GM19238 (cell line): ENCODE measurements at regions not wholly inside any gene's neighbourhood (a gene's known extent, or its start where the extent isn't known, plus 50 kb on each side); places are given as distances from the start of the nearest gene placed in this dataset.
"Not testable (repeated sequence)": the region's sequence is repeated elsewhere in the genome, so short reads cannot be mapped to it uniquely, and the experiment has no call there.

ENCODE experiments used
- DNase-seq: peaks from one replicate; pipeline ENCODE4 v3.0.0; 2011; ENCODE audit warnings: low spot score; ENCODE audit not compliant: insufficient read length

DNA sequence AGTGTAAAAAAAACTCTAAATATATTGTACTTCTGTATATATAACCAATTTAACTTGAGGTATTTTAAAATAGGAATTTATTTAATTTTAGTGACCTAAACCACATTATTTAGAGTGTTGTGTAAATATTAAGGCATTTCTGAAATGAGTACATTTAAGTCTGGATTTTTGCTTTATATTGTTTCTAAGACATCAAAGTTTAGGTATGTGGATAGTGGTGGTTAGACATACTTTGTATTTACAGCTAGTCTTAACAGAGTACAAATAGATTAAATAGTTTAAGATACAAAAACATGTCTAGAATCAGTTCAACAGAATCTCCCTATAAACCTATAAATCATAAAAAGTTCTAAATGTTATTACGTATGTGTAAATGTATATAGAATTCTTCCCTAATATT lies 588.5 kb downstream of the TRIML1 start:
- no peak for DNase-seq

DNA sequence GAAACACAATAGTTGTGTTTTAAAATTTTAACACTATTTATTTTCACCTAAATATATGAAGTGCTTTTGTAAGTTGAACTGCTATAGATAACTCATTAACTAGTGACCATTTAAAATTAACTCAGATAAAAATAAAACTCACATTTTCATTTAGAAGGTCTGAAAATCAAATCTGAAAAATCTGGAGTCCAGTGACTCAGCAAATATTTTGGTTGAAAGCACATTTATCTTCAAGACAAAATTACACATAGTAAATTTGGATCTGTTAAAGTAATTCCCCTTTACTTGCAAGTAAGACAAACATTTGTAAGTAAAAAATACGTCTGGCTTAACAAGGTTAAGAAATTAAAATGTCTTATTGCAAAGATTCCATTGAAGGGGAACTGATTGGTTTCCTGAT lies 589.1 kb downstream of the TRIML1 start:
- DNase-seq: no peak

DNA sequence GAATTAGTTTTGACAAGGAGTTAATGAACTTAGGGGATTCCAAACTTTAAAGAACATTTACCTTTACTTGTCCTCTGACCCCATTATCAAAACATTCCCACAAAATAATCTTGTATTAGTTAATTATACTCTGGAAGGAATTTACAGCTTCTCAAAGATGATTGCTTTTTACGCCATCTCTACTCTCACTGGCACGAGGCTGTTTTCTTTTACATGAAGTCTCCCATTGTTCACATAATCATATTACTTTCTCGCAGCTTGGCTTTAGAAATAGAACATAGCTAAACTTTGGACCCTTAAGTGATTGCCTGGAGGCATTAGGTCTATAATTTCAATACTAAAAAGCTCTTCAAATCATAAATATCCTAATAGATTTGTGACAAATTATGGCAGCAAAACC lies 592.9 kb downstream of the TRIML1 start:
- DNase-seq: no peak

DNA sequence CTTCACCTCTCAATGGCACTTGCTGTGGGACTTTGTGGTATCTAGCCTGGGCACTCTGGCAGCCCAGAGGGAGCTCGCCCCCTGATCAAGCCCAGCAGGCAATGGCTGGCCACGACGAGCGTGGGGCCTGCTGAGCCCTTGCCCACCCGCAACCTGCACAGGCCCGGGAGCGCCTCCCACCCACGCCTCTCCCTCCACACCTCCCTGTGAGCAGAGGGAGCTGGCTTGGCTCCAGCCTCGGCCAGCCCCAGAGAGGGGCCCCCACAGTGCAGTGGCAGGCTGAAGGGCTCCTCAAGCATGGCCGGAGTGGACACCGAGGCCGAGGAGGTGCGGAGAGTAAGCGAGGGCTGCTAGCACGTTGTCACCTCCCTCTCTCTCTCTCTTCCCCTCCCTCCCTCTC lies 595.8 kb downstream of the TRIML1 start:
- no peak for DNase-seq

DNA sequence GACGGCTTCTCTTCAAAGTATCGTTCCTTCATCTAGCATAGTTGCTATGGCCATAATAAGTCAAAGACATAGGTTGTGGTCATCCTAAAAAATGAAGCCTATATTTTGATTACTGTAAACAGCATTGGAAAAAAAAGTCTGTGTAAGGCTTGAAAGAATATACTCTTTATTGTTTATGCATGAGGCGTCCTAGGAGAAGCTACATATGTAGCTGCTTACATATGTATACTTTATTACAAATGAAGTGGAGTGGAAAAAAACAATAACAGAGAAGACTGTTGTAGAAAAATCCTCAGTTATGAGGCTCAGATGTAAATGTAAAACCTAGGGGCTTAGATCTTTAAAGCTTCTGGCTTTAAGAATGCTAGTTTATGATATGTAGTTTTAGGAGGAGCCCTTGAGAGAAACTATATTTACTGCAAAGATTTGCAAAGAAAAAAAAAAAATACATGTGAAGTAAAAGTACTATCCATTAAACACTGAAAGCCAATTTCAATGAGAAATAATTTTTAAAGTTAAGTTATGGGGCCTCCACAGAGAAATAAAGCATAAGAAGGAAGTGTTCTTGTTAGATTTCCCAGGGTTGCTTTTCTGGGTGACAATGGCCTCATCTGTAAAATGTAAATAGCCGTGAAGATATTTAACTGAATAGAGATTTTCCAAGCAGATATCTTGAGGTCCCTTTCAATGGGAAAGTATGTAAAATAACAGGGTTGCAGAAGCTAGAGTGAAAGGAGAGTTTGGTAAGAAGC lies 598.2 kb downstream of the TRIML1 start:
- DNase-seq: no peak

DNA sequence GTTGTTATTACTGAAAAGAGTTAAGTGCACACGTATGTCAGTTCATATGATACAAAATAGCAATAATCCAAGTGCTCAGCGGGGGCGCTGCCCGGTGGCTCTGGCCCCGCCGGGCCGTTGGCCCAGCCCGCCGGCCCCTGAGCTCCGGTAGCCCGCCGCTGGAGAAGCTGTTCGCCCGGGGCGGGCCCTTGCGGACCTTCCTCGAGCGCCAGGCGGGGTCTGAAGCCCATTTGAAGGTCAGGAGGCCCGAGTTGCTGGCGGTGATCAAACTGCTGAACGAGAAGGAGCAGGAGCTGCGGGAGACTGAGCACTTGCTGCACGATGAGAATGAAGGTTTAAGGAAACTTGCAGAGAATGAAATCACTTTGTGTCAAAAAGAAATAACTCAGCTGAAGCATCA lies 599.0 kb downstream of the TRIML1 start:
- not testable (repeated sequence) for DNase-seq

DNA sequence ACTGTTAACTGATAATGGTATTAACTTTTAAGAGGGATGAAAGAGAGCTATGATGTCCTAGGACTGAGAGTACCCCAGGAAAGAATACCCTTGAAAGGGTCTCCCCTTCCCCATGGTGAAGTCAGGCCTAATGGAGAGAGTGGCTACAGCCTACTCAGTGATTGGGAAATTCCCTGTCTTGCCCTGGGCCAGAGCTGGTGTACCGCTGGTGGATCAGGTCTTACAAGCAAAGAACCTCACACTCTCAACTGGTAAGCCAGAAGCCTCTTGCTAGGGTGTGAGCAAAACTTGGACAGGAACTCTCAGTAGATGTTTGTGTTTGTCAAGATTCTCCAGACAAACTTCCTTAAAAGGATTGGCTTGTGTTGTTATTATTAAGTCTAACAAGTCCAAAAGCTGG lies 600.9 kb downstream of the TRIML1 start:
- DNase-seq: not testable (repeated sequence)

DNA sequence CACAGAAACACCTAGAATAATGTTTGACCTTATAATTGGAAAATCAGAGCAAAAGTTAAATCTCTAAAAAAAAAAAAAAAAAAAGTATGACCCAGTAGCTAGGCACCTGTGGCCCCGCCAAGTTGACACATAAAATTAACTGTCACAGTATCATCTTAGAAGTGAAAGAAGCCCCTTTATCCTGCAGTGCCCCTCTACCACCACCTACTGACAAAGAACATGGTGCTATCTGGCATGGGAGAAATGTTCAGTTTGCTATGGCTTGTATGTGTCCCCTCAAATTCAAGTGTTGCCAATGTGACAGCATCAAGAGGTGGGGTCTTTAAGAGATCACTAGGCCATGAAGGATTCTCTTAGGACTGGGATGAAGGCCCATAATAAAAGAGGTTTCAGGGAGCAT lies 601.5 kb downstream of the TRIML1 start:
- DNase-seq: not testable (repeated sequence)

DNA sequence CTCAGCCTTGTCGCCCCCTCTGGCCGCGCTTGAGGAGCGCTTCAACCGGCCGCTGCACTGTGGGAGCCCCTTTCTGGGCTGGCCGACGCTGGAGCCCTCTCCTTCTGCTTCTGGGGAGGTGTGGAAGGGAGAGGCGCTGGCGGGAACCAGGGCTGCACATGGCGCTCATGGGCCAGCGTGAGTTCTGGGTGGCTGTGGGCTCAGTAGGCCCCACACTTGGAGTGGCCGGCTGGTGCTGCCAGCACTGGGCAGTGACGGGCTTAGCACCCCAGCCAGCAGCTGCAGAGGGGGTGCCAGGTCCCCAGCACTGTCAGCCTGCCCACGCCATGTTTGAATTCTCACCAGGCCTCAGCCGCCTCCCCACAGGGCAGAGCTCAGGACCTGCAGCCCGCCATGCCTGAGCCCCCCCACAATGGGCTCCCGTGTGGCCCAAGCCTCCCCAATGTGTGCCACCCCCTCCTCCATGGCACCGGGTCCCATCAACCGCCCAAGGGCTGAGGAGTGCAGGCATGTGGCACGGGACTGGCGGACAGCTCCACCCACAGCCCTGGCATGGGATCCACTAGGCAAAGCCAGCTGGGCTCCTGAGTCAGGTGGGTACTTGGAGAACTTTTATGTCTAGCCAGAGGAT lies 615.2 kb downstream of the TRIML1 start:
- DNase-seq: no peak

DNA sequence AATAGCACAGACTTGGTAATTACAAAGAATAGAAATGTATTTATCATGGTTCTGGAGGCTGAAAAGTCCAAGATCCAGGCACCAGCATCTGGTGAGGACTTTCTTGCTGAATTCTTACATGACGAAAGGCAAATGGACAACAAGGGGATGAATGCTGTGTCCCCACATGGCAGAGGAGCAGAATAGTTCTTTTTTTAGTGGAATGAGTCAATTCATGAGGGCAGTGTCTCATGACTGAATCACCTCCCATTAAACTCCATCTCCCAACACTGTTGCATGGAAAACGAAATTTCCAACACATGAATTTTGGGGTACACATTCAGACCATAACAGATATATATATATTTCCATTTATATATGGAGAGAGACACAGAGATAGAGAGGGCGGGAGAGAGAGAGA lies 628.3 kb downstream of the TRIML1 start:
- no peak for DNase-seq

DNA sequence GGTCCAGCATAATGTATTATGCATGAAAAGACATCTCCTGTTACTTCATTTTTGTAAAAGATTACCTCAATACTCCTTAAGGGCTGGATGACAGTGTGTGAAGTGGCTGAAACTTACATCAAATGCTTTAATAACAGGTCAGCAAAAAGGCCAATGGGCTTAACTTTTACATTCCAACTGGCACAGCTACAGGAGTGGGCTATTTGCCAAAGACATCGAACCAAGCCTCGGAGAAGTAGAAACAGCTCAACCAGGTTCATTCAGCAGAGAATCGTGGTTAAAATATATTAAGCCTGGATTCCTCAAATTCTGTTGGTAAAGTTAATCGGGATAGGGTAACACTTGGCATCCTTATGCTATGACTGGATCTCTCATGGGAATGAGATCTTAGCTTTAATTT lies 639.7 kb downstream of the TRIML1 start:
- DNase-seq: no peak

DNA sequence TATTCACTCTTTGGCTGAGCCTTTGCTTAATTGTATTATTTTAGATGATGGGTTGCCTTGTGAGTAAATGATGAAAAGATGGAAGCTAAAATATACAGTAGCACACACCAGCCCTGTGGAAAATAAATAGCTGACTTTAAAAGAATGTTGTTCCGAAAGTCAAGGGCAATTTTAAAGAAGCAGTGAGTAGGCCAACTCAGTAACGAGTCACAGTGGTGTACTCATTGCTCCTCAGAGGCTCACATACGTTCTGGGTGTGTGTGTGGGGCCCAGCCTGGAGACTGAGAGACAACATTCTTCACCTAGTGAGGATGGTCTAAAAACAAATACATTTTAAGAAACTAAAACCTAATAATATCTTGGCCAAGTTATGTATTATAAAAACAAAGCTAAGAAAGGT lies 640.3 kb downstream of the TRIML1 start:
- no peak for DNase-seq

DNA sequence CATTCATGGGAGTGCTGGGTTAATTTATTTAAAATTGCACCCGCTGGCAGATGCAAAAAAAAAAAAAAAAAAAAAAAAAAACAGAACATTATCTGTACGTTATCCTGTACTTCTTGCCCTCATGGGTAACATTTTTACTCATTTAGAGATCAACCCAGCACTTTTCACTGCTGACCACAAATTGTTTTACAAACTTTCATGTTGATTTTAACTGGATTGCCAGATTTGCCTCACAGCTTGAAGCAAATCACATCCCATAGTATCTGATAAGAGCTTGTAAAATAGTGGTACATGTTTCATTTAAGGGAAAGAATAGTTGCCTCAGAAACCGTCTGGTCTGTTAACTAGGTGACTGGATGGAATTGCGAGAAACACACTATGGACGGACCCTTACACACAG lies 640.8 kb downstream of the TRIML1 start:
- DNase-seq: no peak

DNA sequence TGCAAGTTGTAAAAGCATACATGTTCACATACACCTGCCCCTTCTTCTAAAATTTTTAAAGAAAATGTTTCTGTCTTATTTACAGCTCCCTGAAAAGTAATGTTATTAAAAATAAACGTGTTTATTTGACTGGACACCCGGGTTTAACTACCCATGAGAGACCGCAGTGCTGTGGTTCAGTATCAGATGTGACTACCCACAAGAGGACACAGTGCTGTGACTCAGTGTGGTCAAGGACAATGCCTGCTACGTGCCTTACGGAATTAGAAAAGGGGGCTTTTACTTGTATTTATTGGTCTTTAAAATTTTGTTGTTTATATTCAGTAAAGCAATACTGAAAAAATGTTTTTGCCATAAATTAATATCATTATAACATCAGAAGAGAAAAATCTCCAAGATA lies 641.4 kb downstream of the TRIML1 start:
- DNase-seq: no peak

DNA sequence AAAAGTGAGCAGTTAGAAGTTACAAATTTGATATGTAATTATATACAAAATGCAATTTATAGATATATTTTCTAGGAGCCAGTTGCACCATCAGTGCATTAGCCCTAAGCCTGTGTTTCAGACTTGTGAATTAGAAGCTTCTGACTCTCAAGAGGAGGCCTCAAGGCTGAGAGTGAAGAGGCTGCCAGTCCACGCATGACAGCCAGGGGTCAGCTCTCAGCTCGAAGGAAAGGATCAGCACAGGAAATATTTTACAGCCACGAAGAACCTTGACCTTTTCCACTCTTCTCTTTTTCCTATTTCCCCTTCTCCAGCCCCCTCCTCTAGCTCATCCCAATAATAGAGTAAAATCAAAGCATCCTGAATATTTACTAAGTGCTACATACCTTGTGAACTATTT lies 642.4 kb downstream of the TRIML1 start:
- no peak for DNase-seq

DNA sequence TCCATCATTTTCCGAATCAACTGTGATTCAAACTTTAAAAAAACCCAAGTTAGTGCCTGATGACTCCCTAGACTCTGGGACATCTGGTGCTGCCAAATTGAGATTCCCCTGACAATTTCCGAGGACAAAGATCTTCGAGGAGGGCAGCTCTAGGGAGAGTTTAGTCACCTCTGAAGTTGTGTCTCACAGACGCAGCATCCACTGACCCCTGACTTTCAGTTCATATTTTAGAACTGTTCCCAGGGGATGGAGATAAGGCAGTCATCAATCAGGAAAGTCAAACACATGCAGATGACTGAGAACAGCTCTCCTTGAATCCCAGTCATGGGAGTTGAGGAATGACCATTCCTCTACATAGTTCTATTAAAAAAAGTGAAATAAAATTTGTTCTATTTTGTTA lies 643.9 kb downstream of the TRIML1 start:
- DNase-seq: no peak

DNA sequence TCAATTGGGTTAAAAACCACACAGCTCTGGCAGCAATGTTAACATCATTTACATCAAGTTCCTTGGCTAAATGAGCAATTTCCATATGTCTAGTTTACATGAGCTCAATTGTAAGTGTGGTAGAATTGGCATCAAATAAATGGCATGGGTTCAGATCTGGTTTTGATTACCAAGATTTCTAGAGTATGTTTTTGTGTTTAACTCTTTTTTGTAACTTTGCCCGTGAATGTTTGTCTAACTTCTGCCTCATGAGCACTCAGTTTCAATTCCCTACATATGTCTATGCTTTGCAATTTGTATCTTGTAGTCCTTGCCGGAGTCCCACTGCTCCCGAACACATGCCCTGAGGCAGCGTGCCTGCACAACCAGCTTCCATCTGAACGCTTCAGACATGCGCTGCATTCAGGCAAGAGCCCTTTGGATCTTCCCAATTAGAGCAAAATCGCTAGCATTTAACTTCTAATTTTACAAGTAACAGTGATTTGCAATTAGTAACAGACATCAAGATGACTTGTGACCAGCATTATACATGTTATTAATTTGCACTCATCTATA lies 644.4 kb downstream of the TRIML1 start:
- no peak for DNase-seq

DNA sequence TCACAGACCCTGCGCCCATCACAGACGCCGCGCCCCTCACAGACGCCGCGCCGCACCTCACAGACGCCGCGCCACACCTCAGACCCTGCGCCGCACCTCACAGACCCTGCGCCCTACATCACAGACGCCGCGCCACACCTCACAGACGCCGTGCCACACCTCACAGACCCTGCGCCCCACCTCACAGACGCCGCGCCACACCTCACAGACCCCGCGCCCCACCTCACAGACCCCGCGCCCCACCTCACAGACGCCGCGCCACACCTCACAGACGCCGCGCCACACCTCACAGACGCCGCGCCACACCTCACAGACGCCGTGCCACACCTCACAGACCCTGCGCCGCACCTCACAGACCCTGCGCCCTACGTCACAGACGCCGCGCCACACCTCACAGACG lies 657.4 kb downstream of the TRIML1 start:
- DNase-seq: not testable (repeated sequence)

DNA sequence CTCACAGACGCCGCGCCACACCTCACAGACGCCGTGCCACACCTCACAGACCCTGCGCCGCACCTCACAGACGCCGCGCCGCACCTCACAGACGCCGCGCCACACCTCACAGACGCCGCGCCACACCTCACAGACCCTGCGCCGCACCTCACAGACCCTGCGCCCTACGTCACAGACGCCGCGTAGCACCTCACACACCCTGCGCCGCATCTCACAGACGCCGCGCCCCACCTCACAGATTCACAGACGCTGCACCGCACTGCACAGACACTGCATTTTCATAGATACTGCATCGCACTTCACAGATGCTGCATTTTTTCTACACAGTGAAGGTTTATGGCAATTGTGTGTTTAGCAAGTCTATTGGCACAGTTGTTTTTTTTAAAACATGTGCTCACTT lies 657.8 kb downstream of the TRIML1 start:
- not testable (repeated sequence) for DNase-seq

DNA sequence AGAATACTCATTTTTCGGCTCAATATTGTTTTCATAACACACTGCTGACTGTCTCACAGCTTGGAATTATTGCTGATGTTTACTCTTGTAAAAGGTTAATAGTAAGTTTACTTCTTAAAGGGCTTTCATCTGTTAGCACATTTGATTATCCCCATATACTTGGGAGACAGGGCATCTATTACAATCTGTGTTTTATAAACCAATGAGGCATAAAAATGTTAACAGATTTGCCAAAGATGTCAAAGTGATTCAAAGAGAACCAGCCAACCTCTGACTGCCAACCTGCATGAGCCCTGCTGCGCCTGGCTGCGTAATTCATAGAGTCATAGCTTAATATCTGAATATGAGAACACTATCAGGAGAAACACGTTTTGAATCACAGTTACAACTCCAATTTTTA lies 665.6 kb downstream of the TRIML1 start:
- no peak for DNase-seq

DNA sequence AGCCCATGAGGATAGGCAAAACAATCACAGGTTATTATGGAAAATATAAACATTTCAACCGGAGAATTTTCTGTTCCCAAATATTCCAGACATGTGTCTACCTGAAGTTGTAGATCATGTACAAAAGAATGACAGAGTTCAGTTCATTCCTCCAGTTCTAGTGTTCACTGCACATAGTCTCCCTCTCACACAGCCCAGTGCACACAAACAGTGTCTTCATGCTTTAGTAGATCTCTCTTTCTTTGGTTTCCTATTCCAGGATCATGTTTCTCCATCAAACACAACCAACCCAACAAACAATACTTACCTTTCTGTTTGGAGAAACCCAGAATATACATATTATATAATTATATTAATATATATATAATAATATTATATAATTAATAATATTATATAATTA lies 671.9 kb downstream of the TRIML1 start:
- DNase-seq: no peak

DNA sequence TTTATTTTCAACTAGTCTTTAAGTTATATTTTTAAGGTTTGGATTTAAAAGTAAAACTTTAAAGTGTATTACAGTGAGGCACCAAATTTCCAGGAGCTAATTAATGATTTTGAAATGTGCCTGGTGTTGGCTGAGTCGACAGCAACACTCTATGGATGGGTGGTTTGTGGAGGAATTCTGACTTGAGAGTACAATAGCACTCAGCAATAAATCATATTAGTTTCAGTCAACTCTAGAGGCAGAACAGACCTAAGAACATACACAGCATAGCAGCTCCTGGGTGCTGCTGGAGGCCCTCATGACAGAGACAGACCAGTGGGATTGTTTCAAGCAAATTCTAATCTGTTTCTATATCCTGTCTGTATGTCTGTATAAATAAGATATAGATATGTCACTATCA lies 673.4 kb downstream of the TRIML1 start:
- DNase-seq: no peak

DNA sequence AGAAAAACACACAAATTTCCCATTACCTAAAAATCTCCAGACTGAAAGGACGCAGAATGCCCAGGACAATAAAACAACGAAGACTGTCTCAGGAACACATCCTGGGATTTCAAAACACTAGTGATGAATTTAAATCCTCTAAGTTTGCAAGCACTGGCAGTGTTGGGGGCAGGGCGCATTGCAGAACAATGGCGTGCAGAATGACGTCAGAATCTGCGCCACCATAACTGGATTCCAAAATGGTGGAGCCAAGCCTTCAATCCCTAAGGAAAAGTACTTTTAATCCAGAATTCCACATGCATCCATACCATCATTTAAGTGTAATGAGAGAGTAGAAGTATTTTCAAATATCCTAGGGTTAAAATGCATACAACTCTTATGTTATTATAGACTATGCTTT lies 679.1 kb downstream of the TRIML1 start:
- no peak for DNase-seq
